GM18907 (cell line): ENCODE measurements at regions not wholly inside any gene's neighbourhood (a gene's known extent, or its start where the extent isn't known, plus 50 kb on each side); places are given as distances from the start of the nearest gene placed in this dataset.

Experiments
- ATAC-seq: cut with Tn5 transposase; IDR thresholded peaks from one replicate; pipeline ENCODE4 v1.9.1; 2021; ENCODE audit warnings: mild to moderate bottlenecking, moderate library complexity; ENCODE audit not compliant: unreplicated experiment

DNA sequence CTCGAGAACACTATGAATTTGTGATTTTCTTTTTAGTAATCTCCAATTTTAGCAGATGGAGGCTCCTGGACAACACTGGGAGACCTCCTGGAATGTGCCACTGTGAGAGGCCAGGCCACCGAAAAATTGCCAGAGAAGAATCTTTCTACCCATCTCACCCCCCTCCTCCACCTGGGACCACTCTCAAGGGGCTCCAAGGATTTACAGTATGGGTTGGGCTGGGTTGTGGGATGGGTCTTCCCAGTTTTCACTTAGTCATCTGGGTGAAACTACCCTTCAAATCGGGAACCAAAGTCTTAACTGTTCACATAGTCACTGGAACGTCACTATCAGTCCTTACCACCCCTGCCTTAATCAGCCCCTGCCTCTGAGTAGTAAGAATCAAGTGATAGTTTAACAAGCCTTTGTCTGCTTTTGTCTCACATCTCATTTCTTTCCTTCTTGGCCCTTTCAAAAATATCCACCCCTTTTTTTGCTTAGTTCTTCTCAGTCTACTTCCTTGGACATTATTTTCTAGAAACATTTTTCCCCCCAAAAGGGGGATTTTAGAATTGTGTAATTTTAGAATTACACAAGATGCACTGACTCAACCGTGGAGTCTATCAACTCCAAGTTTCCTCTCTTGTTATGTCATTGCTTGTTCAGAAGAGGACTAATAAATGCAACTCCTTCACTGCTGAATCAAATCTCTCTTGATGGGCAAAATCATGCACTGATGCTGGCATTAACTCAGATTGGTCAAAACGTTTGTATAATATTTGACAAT is 148.2 kb upstream of the MOCS1 start:
- ATAC-seq = no peak

DNA sequence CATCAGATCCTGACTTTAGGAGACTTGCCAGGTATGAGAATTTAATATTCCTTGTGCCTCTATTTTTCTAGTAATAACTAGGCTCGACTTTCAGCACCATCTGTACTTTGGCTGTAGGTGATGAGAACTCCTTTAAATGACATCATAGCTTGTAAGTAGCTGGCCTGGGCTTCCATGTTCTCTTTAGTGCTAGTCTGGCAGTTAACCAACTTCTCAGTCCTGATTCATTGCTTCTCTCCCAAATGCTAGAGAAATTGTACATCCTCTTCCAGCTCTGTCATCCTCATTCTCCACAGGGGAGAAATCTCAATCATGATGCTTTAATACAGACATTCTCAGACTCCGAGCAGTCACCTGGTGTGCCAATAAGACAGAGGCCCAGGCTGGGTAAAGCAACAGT is 143.5 kb upstream of the MOCS1 start:
- no peak for ATAC-seq

DNA sequence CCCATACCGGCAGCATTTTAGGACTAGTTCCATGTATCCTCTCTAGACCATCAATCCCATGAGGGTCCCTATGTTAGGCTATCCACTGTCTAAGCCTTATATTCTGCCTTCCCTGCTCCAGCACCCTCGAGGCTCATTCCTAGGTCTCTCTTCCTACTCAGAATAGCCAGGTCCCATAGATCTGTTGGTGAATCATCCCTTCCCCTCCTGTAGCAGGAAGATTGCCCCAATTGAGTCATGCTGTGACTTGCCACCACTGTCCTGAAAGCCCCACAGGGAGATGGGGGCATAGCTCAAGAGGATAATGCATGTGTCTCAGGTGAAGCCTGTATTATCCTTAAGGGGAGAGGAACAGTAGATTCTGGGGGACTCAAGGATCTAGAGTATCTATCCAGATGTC is 143.1 kb upstream of the MOCS1 start:
- ATAC-seq = no peak

DNA sequence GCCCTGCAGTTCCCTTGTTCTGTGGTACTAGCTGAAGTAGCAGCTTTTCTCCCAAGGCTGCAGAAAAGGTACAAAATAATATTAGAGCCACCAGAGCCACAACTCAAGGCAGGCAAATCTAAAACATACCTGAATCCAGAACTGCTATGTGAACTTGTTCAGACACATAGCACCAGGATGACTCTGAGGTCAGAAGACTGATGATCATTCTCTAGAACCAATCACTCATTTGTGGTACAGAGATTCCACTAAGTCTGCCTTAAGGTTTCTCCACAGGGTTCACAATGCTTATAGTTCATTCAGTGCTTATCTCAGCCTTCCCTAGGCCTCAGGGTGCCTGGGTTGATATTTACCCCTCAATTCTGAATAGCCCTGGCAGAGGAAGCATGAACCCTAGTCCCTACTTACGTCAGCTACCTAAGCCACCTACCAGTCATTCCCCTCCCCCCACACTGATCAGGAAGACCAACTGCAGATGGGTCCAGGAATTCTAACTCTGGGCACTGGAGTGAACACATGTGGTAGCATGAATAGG is 140.9 kb upstream of the MOCS1 start:
- ATAC-seq = no peak

DNA sequence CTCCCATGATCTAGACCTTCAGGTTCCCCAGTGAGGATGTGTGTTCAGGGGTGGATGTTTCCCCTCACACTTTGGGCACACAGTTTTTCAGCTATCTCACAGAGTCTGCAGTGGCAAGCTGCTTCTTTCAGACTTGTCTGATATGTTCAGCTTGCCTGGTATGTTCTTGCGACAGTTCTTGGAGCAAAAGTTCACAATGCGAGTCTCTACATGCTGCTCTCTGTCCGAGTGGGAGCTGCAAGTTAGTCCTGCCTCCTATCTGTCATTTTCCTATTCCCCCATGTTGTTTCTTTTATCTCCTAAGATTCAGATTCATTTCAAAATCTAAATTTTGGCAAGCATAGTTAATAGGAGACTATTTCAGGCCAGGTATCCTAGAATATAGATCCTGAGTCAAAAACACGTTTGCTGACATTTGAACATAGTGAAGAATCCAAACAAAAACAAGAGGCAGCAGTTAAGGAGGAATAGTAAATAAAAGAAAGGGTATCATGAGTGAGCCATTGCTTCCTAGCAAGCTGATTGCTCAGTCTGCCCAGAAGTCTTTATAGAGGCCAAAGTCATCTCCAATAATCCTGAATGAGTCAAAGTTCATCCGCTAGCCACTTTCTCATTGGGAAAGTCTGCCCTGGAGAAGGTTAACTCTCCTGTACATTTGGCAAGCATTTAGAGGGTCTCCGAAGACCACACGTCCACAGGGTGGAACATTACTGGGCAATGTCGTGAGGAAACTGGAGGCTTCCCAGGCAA is 140.2 kb upstream of the MOCS1 start:
- ATAC-seq = no peak

DNA sequence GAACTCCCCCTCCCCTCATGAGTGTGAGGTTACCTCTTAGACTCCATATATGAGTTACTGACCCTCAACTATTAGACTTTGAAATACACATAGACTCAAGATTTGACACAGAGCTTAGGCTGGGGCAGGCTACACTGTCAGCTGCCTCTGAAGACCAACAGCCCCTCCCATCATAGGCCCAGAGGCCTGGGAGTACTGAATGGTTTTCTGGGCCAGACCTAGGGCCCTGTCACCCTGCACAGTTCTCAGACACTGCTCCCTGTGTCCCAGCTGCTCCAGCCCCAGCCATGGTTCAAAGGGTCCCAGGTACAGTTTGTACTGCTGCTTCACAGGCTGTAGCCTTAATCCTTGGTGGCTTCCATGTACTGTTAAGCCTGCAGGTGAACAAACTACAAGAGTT is 132.1 kb upstream of the MOCS1 start:
- ATAC-seq = no peak

DNA sequence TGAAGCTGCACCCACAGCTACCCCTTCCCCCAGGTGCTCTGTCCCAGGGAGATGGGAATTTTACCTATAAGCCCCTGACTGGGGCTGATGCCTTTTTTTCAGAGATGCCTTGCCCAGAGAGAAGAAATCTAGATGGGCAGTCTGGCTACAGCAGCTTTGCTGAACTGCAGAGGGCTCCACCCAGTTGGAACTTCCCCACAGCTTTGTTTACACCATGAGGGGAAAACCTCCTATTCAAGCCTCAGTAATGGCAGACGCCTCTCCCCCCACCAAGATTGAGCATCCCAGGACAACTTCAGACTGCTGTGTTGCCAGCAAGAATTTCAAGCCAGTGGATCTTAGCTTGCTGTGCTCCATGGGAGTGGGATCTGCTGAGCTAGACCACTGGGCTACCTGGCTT is 122.6 kb upstream of the MOCS1 start:
- ATAC-seq = no peak

DNA sequence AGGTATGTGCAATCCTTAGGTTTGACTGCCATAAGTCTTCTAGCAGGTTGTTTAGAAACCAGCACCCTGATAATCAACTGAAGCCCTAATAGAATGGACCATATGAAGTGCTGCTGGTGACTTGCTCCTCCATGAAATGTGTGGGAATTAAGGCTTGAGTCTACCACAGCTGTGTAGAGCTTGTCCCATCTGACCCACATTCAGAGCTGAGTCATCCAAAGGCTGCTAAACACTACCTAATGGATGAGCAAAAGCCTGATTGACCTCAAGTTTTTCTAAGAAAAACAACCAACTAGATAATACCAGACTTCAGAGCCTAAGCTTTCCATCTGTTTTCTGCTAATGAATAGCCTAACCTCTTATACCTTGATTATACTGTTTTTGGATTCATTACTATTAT is 120.3 kb upstream of the MOCS1 start:
- ATAC-seq = no peak

DNA sequence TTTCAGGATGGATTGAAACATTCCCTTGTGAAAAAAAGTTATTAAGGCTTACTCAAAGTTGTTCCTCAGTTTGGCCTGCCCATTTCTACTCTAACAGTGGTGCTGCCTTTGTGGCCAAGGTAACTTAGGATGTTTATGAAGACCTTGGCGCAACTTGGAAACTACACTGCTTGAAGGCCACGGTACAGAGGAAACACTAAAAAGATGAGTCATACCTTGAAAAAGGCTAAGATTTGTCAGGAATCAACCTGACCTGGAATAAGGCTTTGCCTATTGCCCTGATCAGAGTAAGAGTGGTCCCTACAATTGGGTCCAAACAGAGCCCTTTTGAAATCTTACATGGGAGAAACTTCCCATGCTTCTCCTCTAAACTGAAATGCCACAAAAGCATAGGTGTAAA is 119.9 kb upstream of the MOCS1 start:
- ATAC-seq = no peak

DNA sequence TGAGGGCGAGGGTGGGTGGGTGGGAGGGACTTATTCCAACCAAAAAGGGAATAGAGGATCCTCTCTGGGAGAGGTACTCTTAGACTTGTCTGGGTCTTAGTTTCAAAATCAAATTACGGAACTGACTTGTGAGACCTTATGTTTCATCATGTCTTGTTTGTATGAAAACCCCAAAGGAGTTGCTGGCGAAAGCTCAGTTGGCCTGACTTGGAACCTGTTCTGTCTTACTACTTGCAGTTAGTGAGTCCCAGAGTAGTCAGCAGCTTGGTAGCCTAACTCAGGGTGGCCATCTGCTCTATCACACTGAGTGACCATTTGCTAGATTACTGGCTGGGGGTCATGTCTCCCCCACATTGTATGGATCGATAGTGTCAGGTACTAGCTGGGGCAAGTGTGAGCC is 114.9 kb upstream of the MOCS1 start:
- no peak for ATAC-seq

DNA sequence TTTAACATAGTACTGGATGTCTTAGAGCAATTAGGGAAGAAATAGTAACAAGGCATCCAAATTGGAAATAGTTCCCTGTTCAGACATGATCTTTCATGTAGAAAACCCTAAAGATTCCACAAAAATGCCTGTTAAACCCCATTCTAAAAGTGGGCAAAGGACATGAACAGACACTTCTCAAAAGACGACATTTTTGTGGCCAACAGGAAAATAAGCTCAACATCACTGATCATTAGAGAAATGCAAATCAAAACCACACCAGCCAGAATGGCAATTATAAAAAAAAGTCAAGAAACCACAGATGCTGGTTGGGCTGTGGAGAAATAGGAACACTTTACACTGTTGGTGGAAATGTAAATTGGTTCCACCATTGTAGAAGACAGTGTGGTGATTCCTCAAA is 109.9 kb upstream of the MOCS1 start:
- no peak for ATAC-seq

DNA sequence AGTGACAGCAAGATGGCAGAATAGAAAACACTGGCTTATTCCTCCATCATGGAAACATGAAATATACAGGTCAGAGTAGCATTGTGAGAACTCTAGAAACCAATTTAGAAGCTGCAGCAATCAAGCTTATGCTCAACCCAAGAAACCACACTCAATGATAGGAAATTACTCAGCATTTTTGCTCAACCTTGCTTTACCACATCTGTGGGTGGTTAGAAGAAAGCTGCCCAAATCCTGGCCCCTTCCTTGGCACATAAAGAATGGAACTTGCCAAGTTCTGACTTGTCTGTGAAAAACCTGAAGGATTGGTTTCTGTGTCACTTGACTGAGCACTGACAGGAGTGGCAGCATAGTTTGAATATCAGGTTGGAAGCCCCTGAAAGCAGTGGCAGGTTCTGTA is 108.0 kb upstream of the MOCS1 start:
- no peak for ATAC-seq

DNA sequence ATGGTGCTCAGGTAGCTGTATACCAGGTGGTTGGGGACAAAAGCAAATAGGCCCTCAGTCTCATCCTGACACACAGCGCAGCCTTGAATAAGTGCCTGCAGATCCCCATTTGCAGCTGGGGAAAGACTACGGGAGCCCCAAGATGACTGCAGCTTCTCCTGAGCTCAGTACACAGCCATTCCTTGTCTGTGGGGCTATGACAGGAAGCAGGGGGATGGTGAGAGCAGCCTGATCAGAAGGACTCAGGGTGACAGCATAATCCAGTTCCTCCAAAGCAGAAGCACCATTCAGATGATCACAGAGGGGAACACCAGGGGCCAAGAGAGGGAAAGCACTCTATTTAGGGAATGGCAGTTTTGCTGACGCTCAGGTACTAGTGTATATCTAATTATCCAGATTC is 104.8 kb upstream of the MOCS1 start:
- ATAC-seq = no peak

DNA sequence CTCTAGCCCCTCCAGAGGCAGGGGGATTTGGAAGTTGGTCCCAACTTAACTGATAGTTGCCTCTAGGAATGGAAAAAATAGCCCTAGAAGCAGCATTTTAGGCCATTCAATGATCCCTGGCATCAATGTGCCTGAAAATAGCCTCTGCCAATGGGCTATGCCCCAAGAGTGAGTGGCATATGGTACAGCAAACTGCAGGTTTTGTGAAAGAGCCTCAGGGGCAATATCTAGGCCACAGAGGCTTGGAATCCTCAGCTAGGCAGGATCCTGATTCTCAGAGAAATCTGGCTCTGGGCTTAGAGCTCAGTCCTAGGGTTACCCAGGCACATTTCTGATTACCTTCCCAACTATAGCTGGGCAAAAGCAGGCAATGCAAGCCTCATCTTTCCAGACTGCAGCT is 104.4 kb upstream of the MOCS1 start:
- no peak for ATAC-seq

DNA sequence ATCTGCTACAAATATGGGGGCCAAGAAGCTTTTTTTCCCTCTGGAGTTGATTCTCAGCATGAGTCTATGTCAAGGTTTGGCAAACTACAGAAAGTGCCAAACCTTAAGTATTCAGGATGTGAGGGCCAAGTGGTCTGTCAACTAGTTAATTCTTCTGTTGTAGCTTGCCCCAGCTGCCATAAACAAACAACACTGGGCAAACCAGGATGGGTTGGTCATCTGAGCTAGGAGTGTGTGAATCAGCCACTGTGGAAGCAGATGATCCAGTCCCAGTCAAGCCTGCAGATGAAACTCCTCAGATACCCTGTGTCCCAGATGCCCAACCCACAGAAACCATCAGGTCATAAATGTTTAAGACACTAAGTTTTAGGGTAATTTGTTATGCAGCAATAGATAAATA is 103.0 kb upstream of the MOCS1 start:
- no peak for ATAC-seq

DNA sequence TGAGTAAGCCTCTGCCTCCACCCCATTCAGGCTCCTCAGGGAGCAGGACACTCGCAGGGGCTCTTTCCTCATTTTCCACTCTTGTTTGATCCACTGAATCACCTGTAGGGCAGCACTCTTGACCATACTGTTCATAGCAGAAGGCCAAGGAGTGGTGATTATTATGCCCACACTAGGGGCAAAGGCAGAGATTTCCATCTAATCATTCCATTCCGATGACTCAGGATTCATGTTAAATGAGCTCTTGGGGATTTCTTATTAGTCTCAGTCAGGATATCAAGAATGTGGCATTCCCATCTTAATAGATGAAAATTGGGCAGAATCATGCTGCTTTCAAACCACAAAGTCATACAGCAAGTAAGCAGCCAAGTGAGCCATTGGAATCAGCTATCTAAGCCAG is 101.9 kb upstream of the MOCS1 start:
- no peak for ATAC-seq

DNA sequence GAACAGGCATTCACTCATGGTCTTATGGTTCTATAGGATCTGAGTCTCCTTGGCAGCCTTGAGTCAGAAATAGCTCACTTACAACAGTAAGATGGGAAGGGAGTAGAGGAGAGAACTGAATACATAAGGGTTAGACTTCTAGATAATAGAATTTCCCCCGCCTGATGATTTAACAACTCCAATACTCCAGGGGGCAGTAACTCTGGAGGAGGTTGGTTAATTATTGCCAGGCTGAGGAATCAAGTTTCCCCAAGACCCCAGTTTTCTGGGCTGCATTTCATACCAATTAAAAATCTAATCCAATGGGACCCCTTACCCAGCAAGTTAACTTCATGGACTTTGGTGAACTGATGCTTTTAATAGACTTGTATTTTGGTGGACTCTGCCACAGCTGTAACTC is 94.2 kb upstream of the MOCS1 start:
- ATAC-seq = no peak

DNA sequence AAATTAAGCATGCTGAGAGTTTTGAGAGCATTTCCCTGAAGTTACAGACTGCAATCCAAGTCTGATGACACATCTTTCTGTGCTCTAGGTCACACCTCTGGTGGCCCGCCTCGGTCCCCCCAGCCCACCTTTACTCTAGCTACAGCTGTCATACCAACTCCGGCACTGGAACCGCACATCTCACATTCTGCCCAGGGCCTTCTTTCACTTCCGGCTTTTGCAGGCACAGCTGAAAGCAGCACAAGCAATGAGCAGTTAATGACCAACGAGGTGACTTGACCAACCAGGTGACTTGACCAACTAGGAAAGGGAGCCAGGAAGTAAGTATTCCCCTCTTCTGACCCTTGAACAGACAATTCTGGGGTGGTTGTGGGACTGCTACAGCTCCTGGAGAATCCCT is 88.6 kb upstream of the MOCS1 start:
- no peak for ATAC-seq

DNA sequence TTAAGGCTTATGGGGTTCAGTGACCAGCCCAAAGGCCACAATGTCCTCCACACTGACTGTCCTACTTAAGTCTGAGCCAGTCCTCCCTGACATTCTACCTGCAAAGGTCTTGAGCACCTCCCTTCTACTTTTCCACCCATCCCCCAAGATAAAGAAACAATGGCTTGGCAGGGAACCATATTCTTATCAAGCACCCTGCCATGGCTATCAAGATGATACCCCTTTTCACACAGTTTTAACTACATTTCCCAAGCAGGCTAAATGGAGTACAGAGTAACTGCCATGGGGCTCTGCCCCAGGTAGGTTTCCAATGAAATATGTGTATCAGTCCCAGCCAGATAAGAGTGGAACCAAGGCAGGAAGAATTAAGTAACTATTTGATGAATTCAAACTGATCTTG is 85.9 kb upstream of the MOCS1 start:
- no peak for ATAC-seq

DNA sequence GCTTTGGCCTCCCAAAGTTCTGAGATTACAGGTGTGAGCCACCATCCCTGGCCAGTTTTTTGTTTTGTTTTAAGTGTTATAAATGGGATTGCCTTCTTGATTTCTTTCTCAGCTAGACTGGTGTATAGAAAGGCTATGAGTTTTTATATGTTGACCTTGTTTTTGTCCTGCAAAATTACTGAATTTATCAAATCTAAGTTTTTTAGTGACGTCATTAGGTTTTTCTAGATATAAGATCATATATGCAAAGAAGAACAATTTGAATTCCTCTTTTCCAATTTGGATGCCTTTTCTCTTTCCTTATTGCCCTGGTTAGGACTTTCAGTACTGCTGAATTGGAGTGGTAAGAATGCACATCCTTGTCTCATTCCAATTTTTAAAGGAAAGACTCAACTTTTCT is 81.3 kb upstream of the MOCS1 start:
- ATAC-seq = no peak

DNA sequence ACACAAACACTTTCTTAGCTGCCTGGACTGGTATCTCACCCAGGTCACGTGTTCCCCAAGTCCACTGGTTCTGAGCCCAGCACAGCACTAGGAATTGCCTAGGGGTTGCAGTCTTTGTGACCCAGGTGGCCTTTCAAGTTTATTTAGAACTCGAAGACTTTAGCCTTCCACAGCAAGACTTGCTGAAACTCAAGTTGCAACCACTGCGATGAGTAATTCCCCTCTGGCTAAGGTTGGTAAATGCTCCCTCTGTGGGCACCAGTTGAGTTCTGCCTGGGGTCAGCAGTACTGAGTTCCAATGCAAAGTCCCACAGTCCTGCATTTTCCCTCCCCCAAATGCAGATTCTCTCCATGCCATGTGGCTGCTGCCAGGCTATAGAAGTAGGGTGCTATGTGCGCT is 77.6 kb upstream of the MOCS1 start:
- ATAC-seq = no peak

DNA sequence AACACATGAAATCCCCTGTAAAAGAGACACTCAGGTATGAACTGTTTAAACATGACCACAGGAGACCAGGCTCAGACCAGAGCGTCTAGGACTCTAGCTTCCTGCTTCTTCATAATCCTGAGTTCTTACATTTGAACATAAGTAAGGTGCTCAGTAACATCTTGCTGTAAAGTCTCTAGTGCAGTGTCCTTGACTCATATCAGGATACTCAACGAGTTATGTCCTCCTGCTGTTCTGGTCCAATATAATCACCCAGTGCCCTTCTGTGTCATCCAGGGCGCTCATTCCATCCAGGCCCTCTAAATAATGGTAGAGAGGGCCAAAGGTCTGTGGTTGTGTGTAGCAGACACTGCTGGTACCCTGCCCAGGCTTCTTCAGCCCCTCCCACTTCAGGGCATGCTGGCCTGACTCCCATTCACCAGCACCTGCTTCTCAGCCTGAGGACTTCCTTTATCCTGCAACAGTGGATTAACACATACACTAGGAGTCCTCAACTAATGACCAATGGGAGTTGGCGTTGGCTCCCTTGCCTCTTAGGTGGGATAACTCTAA is 66.8 kb upstream of the MOCS1 start:
- no peak for ATAC-seq
